IMR-90 (cell line): ENCODE measurements at regions not wholly inside any gene's neighbourhood (a gene's known extent, or its start where the extent isn't known, plus 50 kb on each side); places are given as distances from the start of the nearest gene placed in this dataset.

Source experiments
- ATAC-seq: fragments of 200-7000 bp; cut with Tn5 transposase; 2 replicates; pipeline ENCODE4 v1.9.1; 2020; ENCODE audit warnings: low read depth, mild to moderate bottlenecking, moderate library complexity
- BruUV-seq: library from RNA; stranded (reverse); fragments of 400-500 nt; replicated peaks from 2 replicates; lab custom pipeline; 2021; lab: Mats Ljungman, UMichigan
- CTCF ChIA-PET: fragments of 300-600 bp; formaldehyde crosslinking; extraction: SDS; loops from one replicate; lab custom pipeline; 2021; ENCODE audit warnings: antibody characterized with exemption; lab: Yijun Ruan, JAX
- POLR2A ChIA-PET: fragments of 300-600 bp; sonication (Branson Sonifier 250); formaldehyde crosslinking; loops from one replicate; lab custom pipeline; 2022; ENCODE audit warnings: antibody characterized with exemption; ENCODE audit not compliant: unreplicated experiment; lab: Charles Lee
- DNase-seq: peaks from one replicate; pipeline ENCODE4 v3.0.0; 2013
- H2AFZ ChIP-seq: replicated peaks from 2 replicates; pipeline ENCODE3; 2013; ENCODE audit warnings: low read length, mild to moderate bottlenecking; ENCODE audit not compliant: poor library complexity
- H2AK5ac ChIP-seq: 2 replicates; pipeline ENCODE4 v1.6.1; 2013; ENCODE audit warnings: low read depth, low read length, inconsistent platforms
- H2AK9ac ChIP-seq: replicated peaks from 2 replicates; pipeline ENCODE3; 2013; ENCODE audit warnings: mild to moderate bottlenecking, low read depth, low read length, moderate library complexity; ENCODE audit not compliant: poor library complexity
- H2BK120ac ChIP-seq: 2 replicates; pipeline ENCODE4 v1.6.1; 2013; ENCODE audit warnings: low read depth, low read length, inconsistent platforms
- H2BK15ac ChIP-seq: 3 replicates; pipeline ENCODE4 v1.6.1; 2013; ENCODE audit warnings: low read depth, low read length, inconsistent platforms
- H2BK20ac ChIP-seq: 2 replicates; pipeline ENCODE4 v1.6.1; 2013; ENCODE audit warnings: low read depth, mild to moderate bottlenecking, inconsistent platforms, low read length, moderate library complexity
- H2BK5ac ChIP-seq: 2 replicates; pipeline ENCODE4 v1.6.1; 2013; ENCODE audit warnings: mild to moderate bottlenecking, low read depth, low read length, inconsistent platforms; ENCODE audit not compliant: poor library complexity, severe bottlenecking
- H3K14ac ChIP-seq: replicated peaks from 2 replicates; pipeline ENCODE4 v1.6.1; 2013; ENCODE audit warnings: low read depth, low read length, inconsistent platforms
- H3K18ac ChIP-seq: 2 replicates; pipeline ENCODE4 v1.6.1; 2013; ENCODE audit warnings: low read depth, low read length, control low read depth
- H3K23ac ChIP-seq: 2 replicates; pipeline ENCODE4 v1.6.1; 2013; ENCODE audit warnings: low read depth, low read length, inconsistent platforms
- H3K27ac ChIP-seq: 2 replicates; pipeline ENCODE4 v1.5.1; 2013; ENCODE audit warnings: mild to moderate bottlenecking, control low read depth, low read length; ENCODE audit not compliant: insufficient read depth
- H3K27me3 ChIP-seq: 2 replicates; pipeline ENCODE4 v1.6.1; 2013; ENCODE audit warnings: low read length; ENCODE audit not compliant: control insufficient read depth, insufficient read depth
- H3K36me3 ChIP-seq: 2 replicates; pipeline ENCODE4 v1.6.1; 2013; ENCODE audit warnings: low read length, mixed read lengths; ENCODE audit not compliant: control insufficient read depth, insufficient read depth
- H3K4ac ChIP-seq: 2 replicates; pipeline ENCODE4 v1.6.1; 2013; ENCODE audit warnings: low read depth, low read length, inconsistent platforms
- H3K4me1 ChIP-seq: 2 replicates; pipeline ENCODE4 v1.6.1; 2013; ENCODE audit warnings: low read length, mixed read lengths; ENCODE audit not compliant: control insufficient read depth, insufficient read depth
- H3K4me2 ChIP-seq: 2 replicates; pipeline ENCODE4 v1.6.1; 2013; ENCODE audit warnings: low read depth, mild to moderate bottlenecking, control low read depth, low read length, moderate library complexity
- H3K4me3 ChIP-seq: 2 replicates; pipeline ENCODE4 v1.5.1; 2013; ENCODE audit warnings: low read depth, mild to moderate bottlenecking, control low read depth, low read length, moderate library complexity; ENCODE audit not compliant: insufficient read depth
- H3K56ac ChIP-seq: 2 replicates; pipeline ENCODE4 v1.6.1; 2013; ENCODE audit warnings: low read length, inconsistent platforms; ENCODE audit not compliant: insufficient read depth; ENCODE audit errors: extremely low read depth
- H3K79me1 ChIP-seq, 2 experiments: 2 replicates each; pipeline ENCODE4 v1.6.1; 2013; ENCODE audit warnings: low read length in 2 of 2, inconsistent platforms in 1 of 2, low read depth in 1 of 2
- H3K9ac ChIP-seq: 2 replicates; pipeline ENCODE4 v1.6.1; 2013; ENCODE audit warnings: low read depth, low read length, control low read depth
- H3K9me1 ChIP-seq: 2 replicates; pipeline ENCODE4 v1.6.1; 2013; ENCODE audit warnings: low read length, inconsistent platforms; ENCODE audit not compliant: insufficient read depth
- H3K9me3 ChIP-seq: 2 replicates; pipeline ENCODE4 v1.6.1; 2013; ENCODE audit warnings: low read length; ENCODE audit not compliant: control insufficient read depth, insufficient read depth
- H4K20me1 ChIP-seq: 2 replicates; pipeline ENCODE4 v1.6.1; 2013; ENCODE audit warnings: low read length, inconsistent platforms; ENCODE audit not compliant: insufficient read depth
- H4K5ac ChIP-seq: 2 replicates; pipeline ENCODE4 v1.6.1; 2013; ENCODE audit warnings: mild to moderate bottlenecking, low read depth, low read length, control low read depth
- H4K8ac ChIP-seq, 2 experiments: 2 replicates each; pipeline ENCODE4 v1.6.1; 2013; ENCODE audit warnings: low read depth in 2 of 2, low read length in 2 of 2, control low read depth in 1 of 2, inconsistent platforms in 1 of 2
- H4K91ac ChIP-seq: 2 replicates; pipeline ENCODE4 v1.6.1; 2013; ENCODE audit warnings: low read depth, low read length, inconsistent platforms; ENCODE audit not compliant: insufficient read depth
- BHLHE40 ChIP-seq: fragments of 150-350 bp; IDR thresholded peaks from 2 replicates; pipeline ENCODE4 v1.6.1; 2016; ENCODE audit warnings: mild to moderate bottlenecking, low read depth, low read length
- CHD1 ChIP-seq: IDR thresholded peaks from 2 replicates; pipeline ENCODE4 v1.6.1; 2012; ENCODE audit warnings: low read depth, low read length, improper control_type of control experiment
- CTCF ChIP-seq: conservative IDR thresholded peaks from 2 replicates; pipeline ENCODE4 v1.5.1; 2012; ENCODE audit warnings: mild to moderate bottlenecking, low read depth, low read length, improper control_type of control experiment
- ELK1 ChIP-seq: fragments of 150-350 bp; IDR thresholded peaks from 2 replicates; pipeline ENCODE4 v1.6.1; 2016; ENCODE audit warnings: low read depth, mild to moderate bottlenecking, low read length, moderate library complexity, borderline replicate concordance
- POLR2A ChIP-seq: IDR thresholded peaks from 2 replicates; pipeline ENCODE4 v1.6.1; 2012; ENCODE audit warnings: mild to moderate bottlenecking, low read depth, low read length
- WGBS, 2 experiments: methylation state at CpG; one replicate each; pipeline versions ENCODE4 v1.1.5 to v1.1.7; 2013; ENCODE audit warnings: missing lambda C conversion rate in 2 of 2; ENCODE audit not compliant: insufficient read length in 1 of 2; ENCODE audit errors: extremely low coverage in 2 of 2; 5-methylcytosine and 5-hydroxymethylcytosine counted together
- dilution Hi-C: fragments of 300-500 bp; cut with HindIII; formaldehyde crosslinking; loops from one replicate; pipeline ENCODE4 v1.14.3; 2018; ENCODE audit warnings: low sequenced_read_pairs; ENCODE audit not compliant: unreplicated experiment
- in situ Hi-C: fragments of 300-500 bp; cut with MboI; formaldehyde crosslinking; loops from 3 replicates; pipeline ENCODE4 v1.14.3; 2019; ENCODE audit warnings: low sequenced_read_pairs, inconsistent platforms, mixed read lengths
- intact Hi-C: fragments of 100-400 bp; cut with micrococcal nuclease; formaldehyde crosslinking; loops from 2 replicates; pipeline ENCODE4 v1.10.0; 2022

- H4K8ac ChIP-seq: no peak overlapping the region
- dilution Hi-C loops: no loop called here
- H3K79me1 ChIP-seq: no peaks in the 10 kb centered on the region
- H4K20me1 ChIP-seq: no peaks in the 10 kb centered on the region
- intact Hi-C loops: no loop called here
- H3K27me3 ChIP-seq: no peaks in the 10 kb centered on the region
- H3K4me1 ChIP-seq: no peaks in the 10 kb centered on the region
- H3K14ac ChIP-seq: no peak overlapping the region
- 17% methylated on average over 4 of the region's 13 CpGs; no CpG with 5 or more reads in 1 of the 2 experiments for WGBS, 2 experiments
- H2AK9ac ChIP-seq: no peak overlapping the region
- POLR2A ChIA-PET: no interaction called here
- no peak overlapping the region for H3K4me3 ChIP-seq
- no peak overlapping the region for H4K91ac ChIP-seq
- H3K27ac ChIP-seq: no peak overlapping the region
- no TSS peak for BruUV-seq
- no peak overlapping the region for H2BK20ac ChIP-seq
- H2BK120ac ChIP-seq: no peak overlapping the region
- H2BK5ac ChIP-seq: no peak overlapping the region
- no peak overlapping the region for H3K4ac ChIP-seq
- H3K56ac ChIP-seq: no peak overlapping the region
- in situ Hi-C loops: no loop called here
- ATAC-seq (no peak), DNase-seq (no peak)
- no peak overlapping the region for H3K4me2 ChIP-seq
- H2AFZ ChIP-seq: no peak overlapping the region
- H2BK15ac ChIP-seq: no peak overlapping the region
- H3K36me3 ChIP-seq: no peaks in the 10 kb centered on the region
- CTCF ChIA-PET: no interaction called here
- no peak overlapping the region for H2AK5ac ChIP-seq
- H3K9me1 ChIP-seq: no peaks in the 10 kb centered on the region
- H3K18ac ChIP-seq: no peak overlapping the region
- no peak for TF ChIP-seq POLR2A
- no peak for TF ChIP-seq CHD1
- no peak for TF ChIP-seq ELK1
- TF ChIP-seq CTCF: no peak
- no peak for TF ChIP-seq BHLHE40
- H4K5ac ChIP-seq: no peak overlapping the region
- no peak overlapping the region for H3K23ac ChIP-seq
- peaks cover 47% of the 10 kb centered on the region for H3K9me3 ChIP-seq
- no peak overlapping the region for H3K9ac ChIP-seq
Measured at GRCh38 chr2:595831-596592, 81.2 kb downstream of the TMEM18 start.
